ENCODE measurements at regions not wholly inside any gene's neighbourhood (a gene's known extent, or its start where the extent isn't known, plus 50 kb on each side); places are given as distances from the start of the nearest gene placed in this dataset.

GRCh38 chr6:6893701-6894100 is 214.1 kb upstream of the RREB1 start:
- TF ChIP-seq CTCF (conservative IDR thresholded peaks at IDR 0.05; ENCODE audit: low read length) = no peak
- no peak for TF ChIP-seq EZH2phosphoT487 (IDR thresholded peaks at IDR 0.05; ENCODE audit: borderline replicate concordance, low read depth, low read length)
